GM19467 (cell line): ENCODE measurements at regions not wholly inside any gene's neighbourhood (a gene's known extent, or its start where the extent isn't known, plus 50 kb on each side); places are given as distances from the start of the nearest gene placed in this dataset.
"Not testable (repeated sequence)": the region's sequence is repeated elsewhere in the genome, so short reads cannot be mapped to it uniquely, and the experiment has no call there.

Experiments
- ATAC-seq: cut with Tn5 transposase; IDR thresholded peaks from one replicate; pipeline ENCODE4 v1.9.1; 2021; ENCODE audit warnings: mild to moderate bottlenecking, moderate library complexity; ENCODE audit not compliant: unreplicated experiment

DNA sequence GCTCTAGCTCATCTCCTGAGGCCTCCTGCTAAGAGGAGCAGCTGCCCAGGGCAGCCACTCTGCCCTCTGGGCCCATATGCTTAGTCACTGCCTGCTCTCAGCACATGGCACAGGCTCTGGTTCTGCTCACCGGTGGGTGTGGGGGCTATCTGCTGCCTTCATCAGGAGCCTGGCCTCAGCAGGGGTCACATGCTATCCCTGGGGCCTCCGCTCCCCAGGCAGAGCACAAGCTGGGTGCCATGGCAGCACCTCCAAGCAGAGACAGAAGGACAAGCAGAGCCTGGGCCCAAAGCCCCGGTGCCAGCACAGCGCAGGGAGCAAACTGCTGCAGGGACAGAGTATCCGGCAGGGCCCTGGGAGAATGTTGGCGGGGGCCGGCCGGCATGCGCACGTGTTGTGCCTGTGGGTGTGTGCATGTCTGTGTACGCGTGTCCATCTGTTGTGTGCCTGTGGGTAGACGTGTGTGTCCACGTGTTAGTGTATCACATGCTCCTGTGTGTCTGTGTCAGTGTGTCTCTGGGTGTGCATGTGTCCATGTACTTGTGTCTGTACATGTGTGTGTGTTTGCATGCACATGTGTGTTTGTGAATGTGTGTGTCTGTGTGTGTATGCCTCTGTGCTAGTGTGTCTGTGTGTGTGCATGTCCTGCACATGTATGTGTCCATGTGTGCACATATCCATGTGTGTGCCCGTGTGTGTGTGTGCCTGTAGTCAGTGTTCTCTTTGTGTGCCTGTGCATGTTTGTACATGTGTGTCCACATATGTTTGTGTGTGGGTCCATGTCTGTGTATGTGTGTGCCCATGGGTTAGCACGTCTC, 326.9 kb downstream of the TMEM121 start:
- no peak for ATAC-seq

GRCh38 chr14:105853907-105854599, 327.7 kb downstream of the TMEM121 start:
- no peak for ATAC-seq

DNA sequence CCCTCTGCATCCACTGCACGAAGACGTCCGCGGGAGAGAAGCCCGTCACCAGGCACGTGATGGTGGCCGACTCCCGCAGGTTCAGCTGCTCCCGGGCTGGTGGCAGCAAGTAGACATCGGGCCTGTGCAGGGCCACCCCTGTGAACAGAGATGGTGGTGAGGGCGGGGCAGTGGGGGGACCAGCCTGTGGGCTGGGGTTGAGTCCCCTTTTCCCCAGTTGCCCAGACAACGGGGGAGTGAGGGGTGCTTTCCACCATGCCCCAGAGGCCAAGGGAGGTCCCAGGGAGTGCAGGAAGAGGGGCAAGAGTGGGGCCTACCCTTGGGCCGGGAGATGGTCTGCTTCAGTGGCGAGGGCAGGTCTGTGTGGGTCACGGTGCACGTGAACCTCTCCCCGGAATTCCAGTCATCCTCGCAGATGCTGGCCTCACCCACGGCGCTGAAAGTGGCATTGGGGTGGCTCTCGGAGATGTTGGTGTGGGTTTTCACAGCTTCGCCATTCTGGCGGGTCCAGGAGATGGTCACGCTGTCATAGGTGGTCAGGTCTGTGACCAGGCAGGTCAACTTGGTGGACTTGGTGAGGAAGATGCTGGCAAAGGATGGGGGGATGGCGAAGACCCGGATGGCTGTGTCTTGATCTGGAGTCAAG, 328.3 kb downstream of the TMEM121 start:
- no peak for ATAC-seq

DNA sequence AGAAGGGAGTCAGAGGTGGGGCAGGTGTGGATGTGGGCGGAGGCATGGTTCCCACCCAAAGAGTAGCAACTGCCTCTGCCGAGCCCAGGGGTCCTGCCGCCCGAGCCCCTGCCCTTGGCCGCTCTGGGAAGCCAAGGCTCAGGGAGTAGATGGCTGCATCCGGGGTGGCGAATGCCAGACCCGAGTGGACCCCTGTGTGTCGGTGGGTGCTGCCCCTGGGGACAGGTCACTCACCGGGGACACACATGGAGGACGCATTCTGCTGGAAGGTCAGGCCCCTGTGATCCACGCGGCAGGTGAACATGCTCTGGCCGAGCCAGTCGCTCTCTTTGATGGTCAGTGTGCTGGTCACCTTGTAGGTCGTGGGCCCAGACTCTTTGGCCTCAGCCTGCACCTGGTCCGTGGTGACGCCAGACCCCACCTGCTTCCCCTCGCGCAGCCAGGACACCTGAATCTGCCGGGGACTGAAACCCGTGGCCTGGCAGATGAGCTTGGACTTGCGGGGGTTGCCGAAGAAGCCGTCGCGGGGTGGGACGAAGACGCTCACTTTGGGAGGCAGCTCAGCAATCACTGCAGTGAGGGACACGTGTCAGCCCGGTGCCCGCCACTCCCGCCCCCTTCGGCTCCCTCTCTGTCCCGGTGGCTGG, 329.0 kb downstream of the TMEM121 start:
- ATAC-seq: no peak

GRCh38 chr14:105855893-105856675, 329.7 kb downstream of the TMEM121 start:
- ATAC-seq: no peak

DNA sequence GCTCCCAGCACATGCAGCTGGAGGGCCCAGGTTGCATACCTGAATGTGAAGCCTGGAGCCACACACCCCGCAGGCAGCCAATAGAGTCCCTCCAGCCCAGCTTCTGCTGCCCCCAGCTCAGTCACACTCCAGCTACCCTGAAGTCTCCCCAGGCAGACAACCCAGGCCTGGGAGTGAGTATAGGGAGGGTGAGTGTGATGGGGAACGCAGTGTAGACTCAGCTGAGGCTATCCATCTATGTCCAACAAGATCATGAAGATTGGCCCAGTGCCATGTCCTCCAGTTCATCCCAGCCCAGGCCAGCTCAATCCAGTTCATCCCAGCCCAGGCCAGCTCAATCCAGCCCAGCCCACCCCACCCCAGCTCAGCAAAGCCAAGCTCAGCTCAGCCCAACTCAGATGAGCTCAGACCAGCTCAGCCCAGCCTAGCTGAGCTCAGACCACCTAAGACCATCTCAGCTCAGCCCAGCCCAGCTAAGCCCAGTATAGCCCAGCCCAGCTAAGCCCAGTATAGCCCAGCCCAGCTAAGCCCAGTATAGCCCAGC, 330.4 kb downstream of the TMEM121 start:
- ATAC-seq: no peak

DNA sequence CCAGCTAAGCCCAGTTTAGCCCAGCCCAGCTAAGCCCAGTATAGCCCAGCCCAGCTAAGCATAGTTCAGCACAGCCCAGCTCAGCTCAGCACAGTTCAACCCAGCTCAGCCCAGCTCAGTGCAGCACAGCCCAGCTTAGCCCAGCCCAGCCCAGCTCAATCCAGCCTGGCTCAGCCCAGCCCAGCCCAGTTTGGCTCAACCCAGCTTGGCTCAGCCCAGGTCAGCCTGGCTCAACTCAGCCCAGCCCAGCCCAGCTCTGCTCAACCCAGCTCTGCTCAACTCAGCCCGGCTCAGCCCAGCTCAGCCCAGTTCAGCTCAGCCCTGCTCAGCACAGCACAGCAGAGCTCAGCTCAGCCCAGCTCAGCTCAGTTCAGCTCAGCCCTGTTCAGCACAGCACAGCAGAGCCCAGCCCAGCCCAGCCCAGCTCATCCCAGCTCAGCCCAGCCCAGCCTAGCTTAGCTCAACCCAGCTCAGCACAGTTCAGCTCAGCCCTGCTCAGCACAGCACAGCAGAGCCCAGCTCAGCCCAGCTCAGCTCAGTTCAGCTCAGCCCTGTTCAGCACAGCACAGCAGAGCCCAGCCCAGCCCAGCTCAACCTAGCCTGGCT, 330.9 kb downstream of the TMEM121 start:
- no peak for ATAC-seq

DNA sequence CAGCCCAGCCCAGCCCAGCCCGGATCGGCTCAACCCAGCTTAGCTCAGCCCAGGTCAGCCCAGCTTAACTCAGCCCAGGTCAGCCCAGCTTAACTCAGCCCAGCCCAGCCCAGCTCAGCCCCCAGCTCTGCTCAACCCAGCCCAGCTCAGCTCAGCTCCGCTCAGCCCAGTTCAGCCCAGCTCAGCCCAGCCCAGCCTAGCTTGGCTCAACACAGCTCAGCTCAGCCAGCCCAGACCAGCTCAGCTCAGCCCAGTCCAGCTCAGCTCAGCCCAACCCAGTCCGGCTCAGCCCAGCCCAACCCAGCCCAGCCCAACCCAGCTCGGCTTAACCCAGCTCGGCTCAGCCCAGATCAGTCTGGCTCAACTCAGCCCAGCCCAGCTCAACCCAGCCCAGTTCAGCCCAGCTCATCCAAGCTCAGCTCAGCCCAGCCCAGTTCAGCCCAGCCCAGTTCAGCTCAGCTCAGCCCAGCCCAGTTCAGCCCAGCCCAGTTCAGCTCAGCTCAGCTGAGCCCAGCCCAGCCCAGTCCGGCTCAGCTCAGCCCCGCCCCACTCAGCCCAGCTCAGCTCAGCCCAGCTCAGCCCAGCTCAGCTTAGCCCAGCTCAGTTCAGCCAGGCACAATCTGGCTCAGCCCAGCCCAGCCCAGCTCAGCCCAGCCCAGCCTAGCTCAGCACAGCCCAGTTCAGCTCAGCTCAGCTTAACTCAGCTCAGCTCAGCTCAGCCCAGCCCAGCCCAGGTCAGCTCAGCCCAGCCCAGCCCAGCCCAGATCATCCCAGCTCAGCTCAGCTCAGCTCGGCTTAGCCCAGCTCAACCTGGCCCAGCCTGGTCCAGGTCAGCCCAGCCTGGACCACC, 331.7 kb downstream of the TMEM121 start:
- ATAC-seq: no peak

- ATAC-seq: no peak
Observed at GRCh38 chr14:105858676-105859025, 332.3 kb downstream of the TMEM121 start.

- ATAC-seq: not testable (repeated sequence)
Observed at GRCh38 chr14:105859073-105859716, 332.8 kb downstream of the TMEM121 start.

- no peak for ATAC-seq
Observed at GRCh38 chr14:105859717-105860614, 333.6 kb downstream of the TMEM121 start.

DNA sequence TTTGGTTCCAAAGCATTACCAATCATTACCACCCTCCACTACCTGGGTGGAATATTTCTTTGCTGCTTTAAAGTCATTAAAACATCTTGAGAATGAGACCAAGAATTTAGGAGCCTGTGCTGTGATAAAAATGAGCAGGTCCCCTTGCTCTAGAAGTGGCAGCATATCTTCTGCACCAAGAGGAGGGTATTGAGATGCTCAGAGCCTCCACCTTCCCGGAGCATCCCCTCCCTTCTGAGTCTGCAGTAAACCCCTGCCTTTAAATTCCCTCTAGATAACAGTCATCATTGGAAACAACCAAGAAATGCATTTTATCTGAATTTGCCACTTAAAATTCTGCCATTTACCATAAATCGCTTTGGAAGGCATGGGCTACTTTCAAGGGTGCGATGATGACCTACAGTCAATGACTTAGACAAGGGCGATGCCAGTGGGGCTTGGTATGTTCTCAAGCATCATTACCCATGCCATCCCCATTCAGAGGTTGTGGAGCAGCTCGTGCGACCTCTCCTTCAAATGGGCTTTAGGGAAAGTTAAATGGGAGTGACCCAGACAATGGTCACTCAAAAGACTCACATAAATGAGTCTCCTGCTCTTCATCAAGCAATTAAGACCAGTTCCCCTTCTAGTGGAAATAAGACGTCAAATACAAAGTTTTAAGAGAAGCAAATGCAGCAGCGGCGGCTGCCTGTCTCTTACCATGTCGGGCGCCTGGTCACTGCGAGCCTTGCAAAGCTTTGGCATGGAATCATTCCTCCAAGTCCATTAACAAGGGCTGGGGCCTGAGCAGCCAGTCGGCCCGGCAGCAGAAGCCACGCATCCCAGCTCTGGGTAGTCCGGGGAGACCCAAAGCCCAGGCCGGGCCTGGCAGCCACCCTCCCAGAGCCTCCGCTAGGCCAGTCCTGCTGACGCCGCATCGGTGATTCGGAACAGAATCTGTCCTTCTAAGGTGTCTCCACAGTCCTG, 334.5 kb downstream of the TMEM121 start:
- no peak for ATAC-seq

DNA sequence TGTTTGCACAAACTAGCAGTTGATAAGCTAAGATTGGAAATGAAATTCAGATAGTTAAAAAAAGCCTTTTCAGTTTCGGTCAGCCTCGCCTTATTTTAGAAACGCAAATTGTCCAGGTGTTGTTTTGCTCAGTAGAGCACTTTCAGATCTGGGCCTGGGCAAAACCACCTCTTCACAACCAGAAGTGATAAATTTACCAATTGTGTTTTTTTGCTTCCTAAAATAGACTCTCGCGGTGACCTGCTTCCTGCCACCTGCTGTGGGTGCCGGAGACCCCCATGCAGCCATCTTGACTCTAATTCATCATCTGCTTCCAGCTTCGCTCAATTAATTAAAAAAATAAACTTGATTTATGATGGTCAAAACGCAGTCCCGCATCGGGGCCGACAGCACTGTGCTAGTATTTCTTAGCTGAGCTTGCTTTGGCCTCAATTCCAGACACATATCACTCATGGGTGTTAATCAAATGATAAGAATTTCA, 335.6 kb downstream of the TMEM121 start:
- peak; percentile 46 for ATAC-seq

DNA sequence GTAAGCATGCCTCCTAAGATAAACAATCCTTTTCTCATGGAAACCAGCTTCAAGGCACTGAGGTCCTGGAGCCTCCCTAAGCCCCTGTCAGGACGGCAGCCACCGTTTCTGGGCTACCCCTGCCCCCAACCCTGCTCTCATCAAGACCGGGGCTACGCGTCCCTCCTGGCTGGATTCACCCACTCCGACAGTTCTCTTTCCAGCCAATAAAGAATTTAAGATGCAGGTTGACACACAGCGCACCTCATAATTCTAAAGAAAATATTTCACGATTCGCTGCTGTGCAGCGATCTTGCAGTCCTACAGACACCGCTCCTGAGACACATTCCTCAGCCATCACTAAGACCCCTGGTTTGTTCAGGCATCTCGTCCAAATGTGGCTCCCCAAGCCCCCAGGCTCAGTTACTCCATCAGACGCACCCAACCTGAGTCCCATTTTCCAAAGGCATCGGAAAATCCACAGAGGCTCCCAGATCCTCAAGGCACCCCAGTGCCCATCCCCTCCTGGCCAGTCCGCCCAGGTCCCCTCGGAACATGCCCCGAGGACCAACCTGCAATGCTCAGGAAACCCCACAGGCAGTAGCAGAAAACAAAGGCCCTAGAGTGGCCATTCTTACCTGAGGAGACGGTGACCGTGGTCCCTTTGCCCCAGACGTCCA, 336.3 kb downstream of the TMEM121 start:
- ATAC-seq: no peak

DNA sequence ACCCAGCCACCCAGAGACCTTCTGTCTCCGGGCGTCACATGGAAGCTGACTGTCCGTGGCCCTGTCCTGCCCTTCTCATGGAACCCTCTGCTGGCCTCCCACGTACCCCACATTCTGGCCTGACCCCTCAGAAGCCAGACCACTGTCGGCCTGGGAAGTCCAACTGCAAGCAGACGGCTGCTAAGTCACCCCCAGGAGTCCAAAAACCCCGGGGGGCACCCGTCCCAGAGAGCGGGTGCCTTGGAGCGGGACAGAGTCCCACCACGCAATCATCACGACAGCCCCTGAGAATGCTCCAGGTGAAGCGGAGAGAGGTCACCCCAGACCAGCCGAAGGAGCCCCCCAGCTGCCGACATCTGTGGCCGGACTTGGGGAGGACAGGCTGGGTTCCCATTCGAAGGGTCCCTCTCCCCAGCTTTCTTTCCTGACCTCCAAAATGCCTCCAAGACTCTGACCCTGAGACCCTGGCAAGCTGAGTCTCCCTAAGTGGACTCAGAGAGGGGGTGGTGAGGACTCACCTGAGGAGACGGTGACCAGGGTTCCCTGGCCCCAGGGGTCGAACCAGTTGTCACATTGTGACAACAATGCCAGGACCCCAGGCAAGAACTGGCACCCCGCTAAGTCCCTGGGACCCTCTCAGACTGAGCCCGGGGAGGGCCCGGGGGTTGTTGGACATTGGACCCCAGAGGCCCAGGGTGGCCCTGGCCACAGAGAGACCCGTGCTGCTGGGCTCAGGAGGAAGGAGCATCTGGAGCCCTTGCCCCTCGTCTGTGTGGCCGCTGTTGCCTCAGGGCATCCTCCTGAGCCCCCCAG, 337.1 kb downstream of the TMEM121 start:
- no peak for ATAC-seq
